ENCODE measurements at regions not wholly inside any gene's neighbourhood (a gene's known extent, or its start where the extent isn't known, plus 50 kb on each side); places are given as distances from the start of the nearest gene placed in this dataset.

DNA sequence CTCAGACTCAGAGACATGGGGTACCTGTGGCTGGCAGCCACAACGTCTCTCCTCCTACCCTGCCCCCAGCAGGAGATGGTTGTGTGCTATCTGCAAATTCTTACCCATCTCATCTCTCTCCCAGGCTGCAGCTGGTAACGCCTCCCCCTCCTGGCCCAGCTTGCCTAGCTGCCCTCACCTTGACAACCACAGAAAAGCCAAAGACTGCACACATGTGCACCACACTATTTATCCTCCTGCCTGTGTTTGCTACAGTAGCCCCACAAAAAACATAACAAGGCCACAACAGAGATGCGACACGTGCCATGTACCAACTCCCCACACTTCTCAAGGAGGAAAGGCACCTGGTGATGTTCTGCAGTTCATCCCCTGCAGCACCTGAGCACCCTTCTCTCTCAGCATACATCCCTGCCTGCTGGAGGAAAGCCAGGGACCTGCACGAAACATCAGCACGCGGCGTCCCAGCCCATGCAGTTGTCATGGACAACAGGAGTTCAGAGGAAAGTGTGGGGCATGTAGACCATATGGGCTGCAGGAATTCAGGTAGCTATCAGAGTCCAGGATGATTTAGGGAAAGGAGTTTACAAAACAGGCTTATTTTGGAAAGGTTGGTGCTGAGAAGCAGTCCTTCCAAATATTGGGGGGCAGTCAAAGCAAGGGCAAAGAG is 168.7 kb downstream of the C5orf15 start:
- DNase-seq (ENCODE audit: low read depth) = no peak
- TF ChIP-seq, protein P1, sequence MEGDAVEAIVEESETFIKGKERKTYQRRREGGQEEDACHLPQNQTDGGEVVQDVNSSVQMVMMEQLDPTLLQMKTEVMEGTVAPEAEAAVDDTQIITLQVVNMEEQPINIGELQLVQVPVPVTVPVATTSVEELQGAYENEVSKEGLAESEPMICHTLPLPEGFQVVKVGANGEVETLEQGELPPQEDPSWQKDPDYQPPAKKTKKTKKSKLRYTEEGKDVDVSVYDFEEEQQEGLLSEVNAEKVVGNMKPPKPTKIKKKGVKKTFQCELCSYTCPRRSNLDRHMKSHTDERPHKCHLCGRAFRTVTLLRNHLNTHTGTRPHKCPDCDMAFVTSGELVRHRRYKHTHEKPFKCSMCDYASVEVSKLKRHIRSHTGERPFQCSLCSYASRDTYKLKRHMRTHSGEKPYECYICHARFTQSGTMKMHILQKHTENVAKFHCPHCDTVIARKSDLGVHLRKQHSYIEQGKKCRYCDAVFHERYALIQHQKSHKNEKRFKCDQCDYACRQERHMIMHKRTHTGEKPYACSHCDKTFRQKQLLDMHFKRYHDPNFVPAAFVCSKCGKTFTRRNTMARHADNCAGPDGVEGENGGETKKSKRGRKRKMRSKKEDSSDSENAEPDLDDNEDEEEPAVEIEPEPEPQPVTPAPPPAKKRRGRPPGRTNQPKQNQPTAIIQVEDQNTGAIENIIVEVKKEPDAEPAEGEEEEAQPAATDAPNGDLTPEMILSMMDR (IDR thresholded peaks at IDR 0.05; ENCODE audit: insufficient read depth, low read depth, low read length) = no peak
- no peak overlapping the region for H3K4me3 ChIP-seq (ENCODE audit: low read depth, low read length)

DNA sequence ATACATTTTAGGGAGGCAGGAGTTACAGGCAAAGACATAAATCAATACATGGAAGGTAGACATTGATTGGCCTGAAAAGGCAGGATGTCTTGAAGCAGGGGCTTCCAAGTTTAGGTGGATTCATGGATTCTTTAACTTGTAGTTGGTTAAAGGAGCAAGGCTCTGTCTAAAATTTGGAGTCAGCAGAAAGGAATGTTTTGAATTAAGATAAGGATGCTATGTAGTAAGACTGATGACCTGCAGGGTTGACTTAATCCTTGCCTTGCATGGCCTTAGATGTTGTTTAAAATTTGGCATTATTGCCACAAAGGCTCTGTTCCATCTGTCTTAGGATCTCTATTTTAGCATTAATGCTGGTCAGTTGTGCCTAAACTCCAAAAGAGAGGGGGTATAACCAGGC is 171.3 kb downstream of the C5orf15 start:
- no peak for DNase-seq (ENCODE audit: low read depth)
- TF ChIP-seq, protein P1 (IDR thresholded peaks at IDR 0.05; ENCODE audit: insufficient read depth, low read depth, low read length) = no peak

DNA sequence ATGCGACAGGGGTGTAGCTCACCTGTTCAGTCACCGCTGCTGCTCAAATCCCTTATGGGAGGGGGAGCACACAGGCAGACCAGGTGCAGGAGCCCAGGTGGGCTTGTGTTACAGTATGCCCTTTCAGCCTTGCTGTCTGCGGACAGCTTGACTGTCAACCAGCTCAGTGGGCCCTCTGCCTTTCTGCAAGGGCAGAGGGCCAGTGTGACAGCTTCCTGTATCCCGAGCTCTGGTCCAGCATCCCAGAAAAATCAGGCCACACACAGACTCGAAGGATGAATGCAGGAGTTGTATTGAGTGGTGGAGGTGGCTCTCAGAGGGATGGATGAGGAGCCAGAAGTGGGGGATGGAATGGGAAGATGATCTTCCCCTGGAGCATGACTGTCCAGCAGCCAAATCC is 172.2 kb downstream of the C5orf15 start:
- no peak for DNase-seq (ENCODE audit: low read depth)
- no peak overlapping the region for H3K4me3 ChIP-seq (ENCODE audit: low read depth, low read length)
- TF ChIP-seq, protein P1 (IDR thresholded peaks at IDR 0.05; ENCODE audit: insufficient read depth, low read depth, low read length) = no peak

More for the DNA sequence above, 171.3 kb downstream of the C5orf15 start:
- H3K4me3 ChIP-seq (ENCODE audit: low read depth, low read length) = no peak overlapping the region

DNA sequence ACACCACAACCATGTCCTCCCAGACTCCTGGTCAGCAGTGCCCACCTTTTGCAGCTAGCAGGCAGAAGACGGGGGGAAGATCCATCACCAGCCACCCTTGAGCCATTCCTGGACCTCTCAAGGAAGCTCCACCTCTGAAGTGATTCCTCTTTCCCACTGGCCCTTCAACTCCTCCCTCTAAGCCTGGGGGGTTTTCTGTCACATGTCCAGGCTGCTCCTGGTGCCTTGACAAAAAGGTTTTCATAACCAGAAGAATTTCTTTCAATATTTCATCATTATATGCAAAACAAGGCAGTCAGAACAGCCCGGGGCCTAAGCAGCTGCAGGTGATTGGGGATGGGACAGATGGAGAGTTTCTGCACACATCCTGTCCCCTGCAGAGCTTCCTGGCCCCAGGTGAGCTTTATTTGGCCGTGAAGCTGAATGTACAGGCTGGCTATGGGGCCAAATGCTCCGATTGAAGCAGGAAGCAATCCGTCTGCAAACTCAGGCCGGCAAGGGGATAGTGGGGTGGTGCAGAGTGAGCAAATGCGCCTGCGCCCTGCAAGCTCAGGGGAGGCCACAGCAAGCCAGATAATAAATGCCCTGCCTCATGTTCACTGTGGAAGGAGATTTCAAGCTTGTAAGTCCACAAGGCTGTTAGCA is 173.5 kb downstream of the C5orf15 start:
- DNase-seq (ENCODE audit: low read depth) = no peak
- H3K4me3 ChIP-seq (ENCODE audit: low read depth, low read length) = no peak overlapping the region
- TF ChIP-seq, protein P1 (IDR thresholded peaks at IDR 0.05; ENCODE audit: insufficient read depth, low read depth, low read length) = no peak

DNA sequence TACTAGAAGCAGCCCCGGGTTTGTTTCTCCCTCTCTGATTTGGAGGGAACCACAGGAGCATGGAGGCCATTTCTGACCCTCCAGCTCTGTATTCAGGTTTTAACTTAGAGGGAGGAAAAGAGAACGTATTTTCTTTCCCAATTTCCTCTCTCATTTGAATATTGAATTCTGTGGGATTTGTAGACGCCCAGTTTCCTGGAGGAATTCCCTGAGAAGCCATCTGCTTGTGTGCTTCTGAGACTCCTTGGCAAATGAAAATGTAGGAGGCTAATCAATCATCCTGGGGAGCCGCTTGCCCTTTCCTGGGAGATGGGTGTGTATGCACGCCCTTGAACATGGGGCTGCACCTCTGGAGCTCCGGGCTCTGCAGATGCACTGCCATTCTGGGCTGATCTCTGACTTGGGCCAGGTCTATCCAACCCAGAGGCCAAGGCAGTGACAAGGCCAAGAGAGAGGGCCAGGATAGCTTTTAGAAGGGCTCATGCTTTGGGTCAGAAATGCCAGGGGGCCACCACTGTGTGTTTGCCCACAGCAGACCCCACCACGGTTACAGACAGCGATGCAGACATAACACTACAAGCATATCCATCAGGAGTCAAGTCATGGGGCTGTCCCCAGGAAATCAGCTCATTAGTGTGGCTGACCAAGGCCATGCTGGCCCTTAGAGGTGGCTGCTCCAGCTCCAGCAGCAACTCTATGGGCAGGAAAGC is 174.5 kb downstream of the C5orf15 start:
- no peak overlapping the region for H3K4me3 ChIP-seq (ENCODE audit: low read depth, low read length)
- TF ChIP-seq, protein P1 (IDR thresholded peaks at IDR 0.05; ENCODE audit: insufficient read depth, low read depth, low read length) = no peak
- DNase-seq (ENCODE audit: low read depth) = no peak

DNA sequence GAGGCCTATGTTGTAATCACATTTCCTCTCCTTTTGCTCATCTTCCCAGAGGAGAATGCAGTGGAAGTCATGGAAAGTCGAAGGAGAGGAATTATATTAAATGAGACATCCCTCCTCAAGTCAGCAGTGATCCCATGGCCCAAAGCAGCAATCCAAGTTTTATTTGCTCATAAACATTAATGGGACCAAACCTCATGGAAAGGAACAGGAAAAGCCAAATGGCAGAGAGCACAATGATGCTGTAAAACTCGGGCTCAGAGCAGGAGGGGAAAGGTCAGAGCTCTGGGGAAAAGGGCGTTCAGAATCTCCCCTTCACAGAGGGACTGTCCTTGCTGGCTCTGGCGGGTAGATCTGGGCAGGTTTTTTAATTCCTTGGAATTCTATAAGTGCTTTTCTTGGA is 175.8 kb downstream of the C5orf15 start:
- TF ChIP-seq, protein P1 (IDR thresholded peaks at IDR 0.05; ENCODE audit: insufficient read depth, low read depth, low read length) = no peak
- H3K4me3 ChIP-seq (ENCODE audit: low read depth, low read length) = no peak overlapping the region
- no peak for DNase-seq (ENCODE audit: low read depth)

Measured in fibroblast of villous mesenchyme (primary cell).